ENCODE measurements at regions not wholly inside any gene's neighbourhood (a gene's known extent, or its start where the extent isn't known, plus 50 kb on each side); places are given as distances from the start of the nearest gene placed in this dataset.

DNA sequence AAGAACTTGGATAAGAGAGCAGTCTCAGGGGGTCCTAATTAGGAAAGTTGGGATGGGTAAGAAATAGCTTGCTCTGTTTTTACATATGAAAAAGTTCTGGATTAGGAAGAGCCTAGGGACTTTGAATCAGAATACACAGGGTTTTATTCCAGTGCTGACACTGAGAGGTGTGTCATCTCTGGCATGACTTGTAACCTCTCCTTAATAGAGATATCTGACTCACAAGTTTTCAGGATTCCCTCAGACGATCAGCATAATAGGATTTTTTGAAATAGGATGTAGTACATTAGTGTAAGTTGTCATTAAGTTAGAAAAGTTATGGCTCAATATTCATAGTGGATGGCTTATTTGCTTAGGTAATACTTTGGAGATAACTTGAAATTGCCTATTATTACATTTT is 555.2 kb upstream of the MIR17HG start:
- H3K4me3 ChIP-seq, result no peak overlapping the region
- intact Hi-C loops (cut with DNase I), result no loop called here
- H3K4me1 ChIP-seq, result no peaks in the 10 kb centered on the region
- H3K27me3 ChIP-seq, result no peaks in the 10 kb centered on the region
- H3K27ac ChIP-seq, result no peak overlapping the region
- 38% methylated on average over 1 of the region's 1 CpG for WGBS (ENCODE audit: insufficient coverage, low coverage, low lambda C conversion rate, missing lambda C conversion rate)
- no peaks in the 10 kb centered on the region for H3K9me3 ChIP-seq
- TF ChIP-seq, protein P1, sequence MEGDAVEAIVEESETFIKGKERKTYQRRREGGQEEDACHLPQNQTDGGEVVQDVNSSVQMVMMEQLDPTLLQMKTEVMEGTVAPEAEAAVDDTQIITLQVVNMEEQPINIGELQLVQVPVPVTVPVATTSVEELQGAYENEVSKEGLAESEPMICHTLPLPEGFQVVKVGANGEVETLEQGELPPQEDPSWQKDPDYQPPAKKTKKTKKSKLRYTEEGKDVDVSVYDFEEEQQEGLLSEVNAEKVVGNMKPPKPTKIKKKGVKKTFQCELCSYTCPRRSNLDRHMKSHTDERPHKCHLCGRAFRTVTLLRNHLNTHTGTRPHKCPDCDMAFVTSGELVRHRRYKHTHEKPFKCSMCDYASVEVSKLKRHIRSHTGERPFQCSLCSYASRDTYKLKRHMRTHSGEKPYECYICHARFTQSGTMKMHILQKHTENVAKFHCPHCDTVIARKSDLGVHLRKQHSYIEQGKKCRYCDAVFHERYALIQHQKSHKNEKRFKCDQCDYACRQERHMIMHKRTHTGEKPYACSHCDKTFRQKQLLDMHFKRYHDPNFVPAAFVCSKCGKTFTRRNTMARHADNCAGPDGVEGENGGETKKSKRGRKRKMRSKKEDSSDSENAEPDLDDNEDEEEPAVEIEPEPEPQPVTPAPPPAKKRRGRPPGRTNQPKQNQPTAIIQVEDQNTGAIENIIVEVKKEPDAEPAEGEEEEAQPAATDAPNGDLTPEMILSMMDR (IDR thresholded peaks at IDR 0.05), result no peak
- TF ChIP-seq POLR2A (IDR thresholded peaks at IDR 0.05), result no peak
- ATAC-seq (no peak), DNase-seq (no peak)
- no peaks in the 10 kb centered on the region for H3K36me3 ChIP-seq

DNA sequence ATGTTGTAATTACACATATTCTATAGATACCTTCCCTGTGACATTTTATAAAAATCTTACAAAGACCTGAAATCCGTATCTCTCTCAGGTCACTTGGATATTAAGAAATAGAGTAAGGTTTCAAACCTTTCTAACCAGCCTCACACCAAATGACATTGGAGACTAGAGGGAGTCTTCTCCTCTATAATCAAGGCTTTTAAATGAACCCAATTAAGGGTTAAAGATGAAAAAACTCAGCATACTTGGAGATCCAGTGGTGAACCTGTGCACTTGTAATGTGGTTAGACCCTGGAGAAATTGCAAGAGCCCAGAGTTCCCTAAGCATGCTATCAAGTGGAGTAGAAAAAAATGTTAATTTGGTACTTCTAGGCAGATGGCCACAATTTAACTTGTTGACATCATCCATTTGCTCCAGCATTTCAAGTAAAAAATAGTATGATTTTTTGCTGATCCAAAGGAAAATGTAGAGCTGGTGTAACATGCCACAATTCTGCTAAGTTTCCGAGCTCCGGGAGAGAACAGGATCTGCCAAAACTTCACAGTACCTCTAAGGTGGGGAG is 554.1 kb upstream of the MIR17HG start:
- no peaks in the 10 kb centered on the region for H3K36me3 ChIP-seq
- no peak for DNase-seq
- intact Hi-C loops (cut with DNase I), result no loop called here
- H3K27me3 ChIP-seq, result no peaks in the 10 kb centered on the region
- no peak overlapping the region for H3K4me3 ChIP-seq
- H3K27ac ChIP-seq, result no peak overlapping the region
- TF ChIP-seq, protein P1 (IDR thresholded peaks at IDR 0.05), result no peak
- ATAC-seq, result no peak
- no peaks in the 10 kb centered on the region for H3K4me1 ChIP-seq
- WGBS (ENCODE audit: insufficient coverage, low coverage, low lambda C conversion rate, missing lambda C conversion rate), result 61% methylated on average over 3 of the region's 3 CpGs
- no peaks in the 10 kb centered on the region for H3K9me3 ChIP-seq

DNA sequence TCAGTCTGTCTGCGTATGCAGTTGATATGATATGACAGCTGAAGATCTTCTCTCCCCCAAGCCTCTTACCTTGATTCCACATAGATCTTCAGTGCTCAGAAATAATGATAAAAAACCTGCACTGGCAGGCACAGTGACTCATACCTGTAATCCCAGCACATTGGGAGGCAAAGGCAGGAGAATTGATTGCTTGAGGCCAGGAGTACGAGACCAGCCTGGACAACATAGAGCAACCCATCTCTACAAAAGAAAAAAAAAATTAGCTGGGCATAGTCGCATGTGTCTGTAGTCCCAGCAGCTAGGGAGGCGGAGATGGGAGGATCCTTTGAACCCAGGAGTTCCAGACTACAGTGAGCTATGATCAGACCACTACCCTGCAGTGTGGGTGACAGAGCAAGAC is 551.0 kb upstream of the MIR17HG start:
- H3K27me3 ChIP-seq, result no peaks in the 10 kb centered on the region
- intact Hi-C loops (cut with DNase I), result no loop called here
- H3K27ac ChIP-seq, result no peak overlapping the region
- peaks cover 0 to 4% (median 0%) of the 10 kb centered on the region in 4 donors for H3K9me3 ChIP-seq
- no peak for TF ChIP-seq POLR2A (IDR thresholded peaks at IDR 0.05)
- TF ChIP-seq, protein P1 (IDR thresholded peaks at IDR 0.05), result no peak
- no peak for ATAC-seq
- H3K36me3 ChIP-seq, result no peaks in the 10 kb centered on the region
- H3K4me3 ChIP-seq, result no peak overlapping the region
- H3K4me1 ChIP-seq, result no peaks in the 10 kb centered on the region
- no peak for DNase-seq
- WGBS (ENCODE audit: insufficient coverage, low coverage, low lambda C conversion rate, missing lambda C conversion rate), result 65% methylated on average over 4 of the region's 4 CpGs

DNA sequence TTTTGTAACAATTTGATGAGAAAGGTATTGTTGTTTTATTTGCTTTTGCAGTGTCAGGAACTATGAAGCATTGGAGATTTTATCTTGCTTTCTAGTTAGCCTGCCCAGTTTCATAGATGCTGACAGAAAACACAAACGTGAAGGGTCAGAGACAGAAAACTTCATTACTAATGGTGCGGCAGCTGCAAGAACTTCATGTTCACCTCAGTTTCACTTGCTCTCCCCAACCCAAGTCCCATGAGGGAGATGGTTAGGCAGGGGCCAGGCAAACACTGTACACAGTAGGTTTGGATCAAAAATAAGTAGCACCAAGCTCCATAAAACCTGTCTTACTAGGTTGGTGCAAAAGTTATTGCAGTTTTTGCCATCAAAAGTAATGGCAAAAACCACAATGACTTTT is 550.2 kb upstream of the MIR17HG start:
- WGBS (ENCODE audit: insufficient coverage, low coverage, low lambda C conversion rate, missing lambda C conversion rate), result 72% methylated on average over 2 of the region's 2 CpGs
- H3K27me3 ChIP-seq, result no peaks in the 10 kb centered on the region
- H3K27ac ChIP-seq, result no peak overlapping the region
- peaks cover 0 to 4% (median 0%) of the 10 kb centered on the region in 4 donors for H3K9me3 ChIP-seq
- DNase-seq (no peak), ATAC-seq (no peak)
- no peaks in the 10 kb centered on the region for H3K4me1 ChIP-seq
- TF ChIP-seq POLR2A (IDR thresholded peaks at IDR 0.05), result no peak
- TF ChIP-seq, protein P1 (IDR thresholded peaks at IDR 0.05), result no peak
- H3K36me3 ChIP-seq, result no peaks in the 10 kb centered on the region
- H3K4me3 ChIP-seq, result no peak overlapping the region
- intact Hi-C loops (cut with DNase I), result no loop called here

DNA sequence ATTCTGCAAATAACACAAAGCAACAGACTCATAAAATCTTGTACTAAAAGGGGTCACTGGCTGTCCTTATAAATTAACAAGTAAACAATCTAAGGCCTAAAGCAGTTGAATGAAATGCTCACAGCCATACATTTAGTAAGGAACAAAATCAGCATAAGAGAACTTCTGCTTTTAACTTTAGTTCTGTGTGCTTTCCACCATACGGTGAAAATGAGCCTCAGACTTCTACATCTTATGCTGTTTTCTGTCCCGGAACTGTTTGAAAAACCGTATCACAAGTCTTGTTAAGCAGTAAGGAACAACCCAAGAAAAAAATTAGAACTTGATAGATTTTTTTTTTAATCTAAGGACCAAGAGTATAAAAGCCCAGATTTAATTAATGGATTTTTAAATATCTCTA is 549.1 kb upstream of the MIR17HG start:
- no peak overlapping the region for H3K27ac ChIP-seq
- 54% methylated on average over 3 of the region's 3 CpGs for WGBS (ENCODE audit: insufficient coverage, low coverage, low lambda C conversion rate, missing lambda C conversion rate)
- no peaks in the 10 kb centered on the region for H3K36me3 ChIP-seq
- no peak for DNase-seq
- no peak overlapping the region for H3K4me3 ChIP-seq
- peaks cover 0 to 4% (median 0%) of the 10 kb centered on the region in 4 donors for H3K9me3 ChIP-seq
- TF ChIP-seq, protein P1 (IDR thresholded peaks at IDR 0.05), result no peak
- TF ChIP-seq POLR2A (IDR thresholded peaks at IDR 0.05), result no peak
- intact Hi-C loops (cut with DNase I), result no loop called here
- ATAC-seq, result no peak
- H3K27me3 ChIP-seq, result no peaks in the 10 kb centered on the region
- H3K4me1 ChIP-seq, result no peaks in the 10 kb centered on the region
